ENCODE measurements at regions not wholly inside any gene's neighbourhood (a gene's known extent, or its start where the extent isn't known, plus 50 kb on each side); places are given as distances from the start of the nearest gene placed in this dataset.

GRCh38 chr20:11090751-11091150 lies 417.0 kb upstream of the JAG1 start:
- Histone ChIP-seq H2AFZ (ENCODE audit: low read length) (no peak overlapping the region), H3K79me1 (ENCODE audit: low read depth, low read length) (no peaks in the 10 kb centered on the region), H4K5ac (ENCODE audit: insufficient read length, low read depth, low read length) (no peak overlapping the region), H3K4me1 (replicated peaks in 1 of 4; ENCODE audit: control insufficient read depth in 3 of 4, insufficient read depth in 4 of 4, low read length in 3 of 4) (no peaks in the 10 kb centered on the region; a peak in 1 of 7 replicates), H2BK12ac (ENCODE audit: low read depth, low read length) (no peak overlapping the region), H3K36me3 (ENCODE audit: control insufficient read depth in 2 of 4, insufficient read depth in 4 of 4, low read length in 3 of 4) (no peaks in the 10 kb centered on the region), H3K9ac (replicated peaks in 1 of 4; ENCODE audit: extremely low read depth in 1 of 4, low read depth in 3 of 4, low read length in 3 of 4) (no peak overlapping the region), H3K4me3 (ENCODE audit: extremely low read depth in 1 of 4, insufficient read depth in 2 of 4, low read depth in 3 of 4, low read length in 4 of 4) (no peak overlapping the region), H4K8ac (ENCODE audit: extremely low read depth, insufficient read depth, low read length) (no peak overlapping the region), H2BK15ac (ENCODE audit: low read length) (no peak overlapping the region), H3K27ac (ENCODE audit: low read depth, low read length) (no peak overlapping the region), H3K14ac (ENCODE audit: insufficient read length) (no peak overlapping the region), H3K79me2 (ENCODE audit: control insufficient read depth in 1 of 2, insufficient read depth in 2 of 2, low read length in 2 of 2) (no peaks in the 10 kb centered on the region), H3K56ac (replicated peaks; ENCODE audit: insufficient read length, low read depth, low read length) (no peak overlapping the region), H3K4ac (replicated peaks; ENCODE audit: insufficient read length, low read depth, low read length) (no peak overlapping the region), H3K23ac (ENCODE audit: insufficient read length) (no peak overlapping the region), H2BK20ac (ENCODE audit: low read length) (no peak overlapping the region), H3K9me3 (ENCODE audit: insufficient read depth in 2 of 2, low read depth in 1 of 2, low read length in 1 of 2) (no peaks in the 10 kb centered on the region), H3K4me2 (ENCODE audit: insufficient read depth in 1 of 2, low read depth in 2 of 2, low read length in 2 of 2) (no peak overlapping the region), H3K18ac (ENCODE audit: extremely low read depth, low read length) (no peak overlapping the region), H4K20me1 (replicated peaks in 1 of 2; ENCODE audit: control insufficient read depth in 1 of 2, insufficient read depth in 2 of 2, low read length in 2 of 2) (no peaks in the 10 kb centered on the region), H2BK120ac (replicated peaks; ENCODE audit: low read depth, low read length) (no peak overlapping the region), H2BK5ac (ENCODE audit: low read depth, low read length) (no peak overlapping the region), H4K91ac (replicated peaks; ENCODE audit: insufficient read length, low read length) (no peak overlapping the region), H3K23me2 (ENCODE audit: low read depth, low read length) (no peaks in the 10 kb centered on the region), H2AK5ac (ENCODE audit: low read depth, low read length) (no peak overlapping the region), H3K27me3 (replicated peaks in 1 of 4; ENCODE audit: control insufficient read depth in 3 of 4, extremely low read depth in 1 of 4, insufficient read depth in 3 of 4, low read length in 3 of 4) (no peaks in the 10 kb centered on the region)
- CTCF ChIA-PET (ENCODE audit: partially characterized antibody) = interaction anchor here (1.3 kb wide), 1 partner anchor 17 kb away, joined by 3 read pairs; no protein-coding TSS in a partner anchor
- no peak for DNase-seq (ENCODE audit: low read depth in 1 of 2, low spot score in 2 of 2)
- no peak for FAIRE-seq
- POLR2A ChIA-PET (ENCODE audit: partially characterized antibody) = no interaction called here
- 84% methylated on average over 1 of the region's 1 CpG; no CpG with 5 or more reads in 1 of the 2 experiments for WGBS, 2 experiments (ENCODE audit: extremely low coverage in 1 of 2, insufficient coverage in 1 of 2, insufficient read length in 1 of 2, insufficient replicate concordance in 2 of 2, low coverage in 1 of 2, low lambda C conversion rate in 2 of 2, missing lambda C conversion rate in 1 of 2)
- TF ChIP-seq KDM1A (IDR thresholded peaks at IDR 0.05; ENCODE audit: borderline replicate concordance, low read length) = no peak
- TF ChIP-seq USF2 (IDR thresholded peaks at IDR 0.05; ENCODE audit: low read length) = no peak
- TF ChIP-seq TCF12 (IDR thresholded peaks at IDR 0.05; ENCODE audit: low read depth, low read length) = no peak
- TF ChIP-seq CBX5 (IDR thresholded peaks at IDR 0.05; ENCODE audit: low read depth, low read length) = no peak
- no peak for TF ChIP-seq BACH1 (IDR thresholded peaks at IDR 0.05; ENCODE audit: low read length)
- no peak for TF ChIP-seq SP4 (IDR thresholded peaks at IDR 0.05; ENCODE audit: low read length)
- no peak for TF ChIP-seq E2F6 (IDR thresholded peaks at IDR 0.05)
- no peak for TF ChIP-seq RAD21 (IDR thresholded peaks at IDR 0.05 in 1 of 2, conservative IDR thresholded peaks at IDR 0.05 in 1 of 2; ENCODE audit: low read depth in 2 of 2, low read length in 2 of 2)
- no peak for TF ChIP-seq SIN3A (conservative IDR thresholded peaks at IDR 0.05 in 1 of 2, IDR thresholded peaks at IDR 0.05 in 1 of 2; ENCODE audit: low read depth in 1 of 2, low read length in 2 of 2)
- no peak for TF ChIP-seq CHD2 (IDR thresholded peaks at IDR 0.05; ENCODE audit: low read length)
- TF ChIP-seq CTBP2 (IDR thresholded peaks at IDR 0.05; ENCODE audit: borderline replicate concordance, insufficient read depth, insufficient read length, low read length) = no peak
- no peak for TF ChIP-seq MAX (IDR thresholded peaks at IDR 0.05)
- TF ChIP-seq KDM5A (IDR thresholded peaks at IDR 0.05; ENCODE audit: low read length) = no peak

Measured in H1 (cell line).